ENCODE measurements at regions not wholly inside any gene's neighbourhood (a gene's known extent, or its start where the extent isn't known, plus 50 kb on each side); places are given as distances from the start of the nearest gene placed in this dataset.

DNA sequence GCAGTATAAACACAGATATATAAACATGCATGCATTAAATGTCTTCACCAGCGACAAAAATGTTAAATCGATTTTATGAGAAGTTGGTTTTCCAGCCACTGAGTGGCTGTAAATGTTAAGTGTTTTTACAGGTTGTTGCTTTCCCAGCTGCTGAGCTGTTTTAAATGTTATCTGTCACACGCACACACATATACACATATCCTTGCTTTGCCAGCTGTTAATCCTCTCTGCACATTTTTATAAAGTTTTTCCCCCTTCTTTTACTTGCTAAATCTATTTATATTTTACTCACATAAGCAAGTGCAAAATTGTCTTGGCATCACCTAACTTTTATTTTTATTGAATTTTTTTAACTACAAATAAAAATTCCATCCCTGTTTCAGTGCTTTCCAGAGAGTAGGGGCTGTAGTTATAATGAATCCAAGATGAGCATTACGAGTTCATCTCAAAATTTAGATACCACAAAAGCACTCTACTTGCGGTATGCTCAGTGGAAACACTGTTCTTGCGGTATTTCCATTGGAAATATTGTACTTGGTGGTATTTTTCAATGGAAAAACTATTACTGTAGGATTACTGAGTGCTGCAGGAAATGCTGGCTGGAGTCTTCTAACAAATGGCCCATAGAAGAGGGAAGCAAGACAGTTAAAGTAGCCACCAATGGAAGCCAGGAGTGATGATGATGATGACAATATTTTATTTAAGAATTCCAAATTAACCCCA is 124.9 kb upstream of the KCNJ16 start:
- DNase-seq (ENCODE audit: low spot score): no peak

DNA sequence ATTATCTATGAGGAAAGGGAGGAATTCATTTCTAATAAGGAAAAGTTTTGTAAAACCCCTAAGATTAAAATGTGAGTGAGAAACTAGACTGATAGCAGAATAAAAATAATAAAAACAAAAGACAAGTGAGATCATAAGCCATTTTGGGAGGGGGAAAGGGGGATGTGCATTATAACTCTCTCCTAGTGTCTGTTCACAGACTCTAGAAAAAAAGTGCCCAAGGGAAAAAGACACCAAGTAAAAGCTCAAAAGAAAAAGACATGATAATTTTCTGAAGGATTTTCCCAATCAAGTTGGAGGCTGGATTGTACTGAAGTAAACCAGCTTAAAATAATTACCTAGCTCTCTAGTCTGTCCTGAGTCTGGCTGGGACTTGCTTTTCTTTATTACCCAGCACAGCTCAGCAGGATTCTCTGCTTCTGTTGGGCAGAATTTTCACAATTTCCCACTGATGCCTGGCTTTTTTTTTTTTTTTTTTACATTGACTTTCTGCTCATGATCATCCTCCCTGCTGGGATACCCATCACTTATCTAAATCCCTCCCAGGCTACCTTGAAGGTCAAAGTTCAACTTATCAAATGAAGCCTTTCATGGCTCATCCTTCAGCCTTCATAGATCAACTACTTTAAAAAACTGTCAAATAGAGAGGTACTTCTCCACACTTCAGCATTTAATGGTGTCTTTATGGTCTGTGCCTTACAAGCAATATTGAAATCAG is 124.2 kb upstream of the KCNJ16 start:
- no peak for DNase-seq (ENCODE audit: low spot score)

DNA sequence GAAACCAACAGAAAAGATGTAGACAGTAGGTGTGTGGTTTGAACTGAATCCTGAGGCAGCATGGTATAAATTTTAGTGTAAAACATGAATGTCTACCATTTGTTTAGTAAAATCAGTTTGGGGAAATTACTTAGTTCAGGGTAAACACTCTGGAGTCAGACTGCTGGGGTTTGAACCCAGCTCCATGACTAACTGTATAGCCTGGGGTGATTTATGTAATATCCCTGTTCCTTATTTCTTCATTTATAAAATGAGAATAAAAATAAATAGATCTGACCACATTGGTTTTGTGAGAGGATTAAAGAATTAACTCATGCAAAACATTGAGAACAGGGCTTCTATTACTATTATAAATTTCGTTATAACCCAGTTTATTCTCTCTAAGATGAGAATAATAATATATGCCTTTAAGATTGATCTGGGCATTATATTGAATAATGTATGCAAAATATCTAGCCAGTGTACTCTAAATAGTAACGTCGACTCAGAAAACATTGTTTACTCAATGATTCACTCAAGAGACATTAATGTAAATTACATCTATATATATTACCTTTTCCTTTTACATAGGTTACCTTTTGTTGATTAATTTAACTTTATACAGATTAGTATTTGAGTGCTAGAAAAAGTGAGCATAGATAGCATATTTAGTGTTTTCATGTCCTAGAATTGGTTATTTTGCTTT is 120.6 kb upstream of the KCNJ16 start:
- DNase-seq (ENCODE audit: low spot score): no peak

DNA sequence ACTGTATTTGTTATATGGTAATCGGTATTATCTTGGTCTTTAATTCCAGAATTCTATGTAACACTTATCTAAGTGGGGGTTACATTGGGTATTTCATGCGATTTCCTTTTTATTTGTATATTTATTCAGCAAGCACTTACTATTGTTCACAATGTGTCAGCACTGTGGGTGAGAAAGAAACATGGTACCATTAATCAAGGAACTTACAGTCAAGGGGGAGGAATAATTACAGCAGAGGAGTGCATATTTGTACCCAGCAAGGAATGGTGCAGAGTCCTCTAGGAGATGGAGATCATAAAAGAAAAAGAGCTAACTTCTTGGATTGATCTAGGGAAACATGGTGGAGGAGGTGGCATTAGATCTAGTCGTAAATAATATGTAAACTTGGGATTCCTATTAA is 117.0 kb upstream of the KCNJ16 start:
- no peak for DNase-seq (ENCODE audit: low spot score)

DNA sequence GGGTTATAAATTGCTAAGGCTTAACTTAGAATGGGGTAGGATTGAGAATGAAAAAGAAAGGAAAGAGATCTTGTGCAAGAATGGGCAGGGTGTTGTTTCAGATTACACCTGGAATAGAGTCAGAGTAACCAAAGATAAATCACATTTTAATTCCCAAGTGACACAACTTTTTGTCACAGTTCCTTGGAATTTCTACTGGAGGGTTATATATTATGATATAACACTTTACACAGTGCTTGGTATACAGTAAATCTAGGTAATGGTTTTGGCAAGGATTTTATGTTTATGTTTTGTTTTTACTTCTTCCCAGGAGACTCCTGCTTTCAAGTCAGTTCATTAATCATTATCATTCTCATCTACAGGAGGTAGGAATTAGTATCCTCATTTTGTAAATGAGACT is 115.7 kb upstream of the KCNJ16 start:
- DNase-seq (ENCODE audit: low spot score): no peak

DNA sequence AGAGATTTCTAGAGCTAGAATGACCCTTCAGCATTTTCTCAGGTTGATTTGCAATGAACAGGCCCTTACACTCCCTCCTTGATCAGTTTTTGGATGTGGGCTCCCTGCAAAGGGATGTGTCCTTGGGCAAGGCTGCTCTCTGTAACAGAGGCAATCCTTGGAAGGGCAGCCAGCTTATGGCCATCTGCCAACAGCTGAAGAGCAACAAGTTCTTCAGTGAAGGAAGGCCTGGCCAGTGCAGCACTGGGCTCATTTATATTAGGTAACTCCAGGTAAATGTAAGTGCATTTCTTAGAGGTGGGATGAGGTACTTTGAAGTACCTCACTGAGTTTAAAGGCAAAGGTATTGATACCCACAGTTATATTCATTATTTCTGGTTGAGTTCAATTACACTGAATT is 114.3 kb upstream of the KCNJ16 start:
- no peak for DNase-seq (ENCODE audit: low spot score)

DNA sequence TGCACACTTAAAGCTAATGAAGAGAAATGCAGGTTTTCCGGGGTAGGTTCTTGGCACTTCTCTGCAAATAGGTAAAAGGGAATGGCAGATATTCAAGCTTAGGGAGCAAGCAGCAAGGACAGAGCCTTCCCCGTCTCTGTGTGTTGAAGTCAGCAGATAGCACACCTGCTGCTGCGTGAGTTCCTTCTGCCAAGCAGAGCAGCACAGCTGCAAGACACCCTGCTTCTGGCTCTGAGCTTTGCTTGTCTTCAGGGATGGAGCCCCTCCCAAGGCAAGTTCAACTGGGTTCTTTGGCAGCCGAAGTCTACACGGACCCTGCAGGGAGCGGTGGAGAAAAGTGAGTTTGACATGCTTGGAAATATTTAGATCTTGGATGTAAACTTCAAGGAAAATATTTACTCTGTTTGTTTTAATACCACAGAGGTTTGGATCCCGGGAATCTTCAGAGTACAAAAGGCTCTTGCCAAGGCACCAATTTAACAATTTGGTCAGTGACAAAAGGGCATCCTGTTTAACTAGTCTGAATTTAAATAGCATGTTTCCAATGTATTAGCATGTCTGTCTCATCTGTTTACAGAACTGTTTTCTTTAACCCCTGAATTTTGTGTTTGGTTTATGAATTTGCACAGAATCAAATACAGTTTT is 113.4 kb upstream of the KCNJ16 start:
- no peak for DNase-seq (ENCODE audit: low spot score)

DNA sequence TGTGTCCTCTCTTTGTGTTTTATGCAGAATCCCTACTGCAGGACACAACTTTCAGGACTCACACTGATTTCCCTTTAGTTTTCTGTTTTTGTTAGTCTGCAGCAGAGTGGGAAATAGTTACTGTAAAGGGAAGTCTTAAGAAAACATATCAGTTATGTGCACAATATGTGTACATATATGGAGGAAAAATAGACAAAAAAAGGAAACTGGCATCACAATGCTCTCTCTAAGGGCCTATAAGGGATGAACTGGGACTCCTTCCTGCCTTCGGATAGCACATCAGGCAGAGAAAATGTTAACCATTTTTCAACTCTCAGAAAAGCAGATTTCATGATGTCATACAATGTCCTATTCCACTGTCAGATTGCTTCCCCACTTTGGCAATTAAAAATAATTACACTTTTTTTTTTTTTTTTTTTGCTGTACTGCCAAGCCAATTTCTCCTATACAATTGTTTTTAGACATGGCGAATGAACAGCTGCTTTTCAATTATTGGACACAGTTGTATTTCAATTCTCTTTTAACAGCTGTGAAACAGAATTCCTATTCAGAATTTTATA is 112.5 kb upstream of the KCNJ16 start:
- no peak for DNase-seq (ENCODE audit: low spot score)

DNA sequence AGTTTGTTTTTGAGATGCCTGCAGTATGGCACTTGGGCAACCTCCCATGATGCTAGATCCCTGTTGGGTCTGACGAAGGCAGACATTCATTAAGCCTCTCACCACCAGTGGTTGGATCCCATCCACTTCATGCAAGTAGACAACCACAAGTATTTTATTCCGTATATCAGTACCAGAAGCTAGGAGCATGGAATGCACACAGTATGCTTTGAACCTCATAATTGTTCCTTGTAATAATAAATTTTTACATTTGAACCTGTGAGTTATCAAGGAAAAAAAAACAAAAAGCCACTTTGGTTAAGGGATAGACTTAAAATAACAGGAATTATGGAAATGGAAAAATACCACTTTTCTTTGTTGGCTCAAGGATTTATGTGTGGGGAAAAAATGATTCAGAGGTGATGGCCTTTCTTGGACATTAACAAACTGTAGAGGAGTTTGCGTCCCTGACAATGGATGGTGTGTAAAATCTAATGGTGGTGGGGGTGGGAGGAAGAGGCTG is 107.1 kb upstream of the KCNJ16 start:
- no peak for DNase-seq (ENCODE audit: low spot score)

DNA sequence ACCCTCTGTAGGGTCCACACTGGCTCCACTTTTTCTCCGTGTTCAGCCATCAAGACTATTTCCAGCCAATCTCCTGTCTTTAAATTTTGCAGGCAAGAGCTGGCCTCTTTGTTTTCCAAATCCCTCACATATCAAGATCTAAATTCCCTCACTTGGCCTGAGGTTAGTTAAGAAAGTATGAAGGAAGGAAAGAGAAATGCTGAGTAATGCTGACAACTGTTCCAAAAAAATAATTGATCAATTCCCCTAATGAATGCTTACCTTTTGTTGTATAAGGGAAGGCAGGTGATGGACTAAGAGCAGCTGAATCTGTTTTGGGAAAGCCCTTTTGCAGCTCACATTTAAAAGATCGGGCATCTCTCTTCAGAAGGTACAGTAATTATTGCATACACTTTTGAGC is 105.1 kb upstream of the KCNJ16 start:
- no peak for DNase-seq (ENCODE audit: low spot score)

DNA sequence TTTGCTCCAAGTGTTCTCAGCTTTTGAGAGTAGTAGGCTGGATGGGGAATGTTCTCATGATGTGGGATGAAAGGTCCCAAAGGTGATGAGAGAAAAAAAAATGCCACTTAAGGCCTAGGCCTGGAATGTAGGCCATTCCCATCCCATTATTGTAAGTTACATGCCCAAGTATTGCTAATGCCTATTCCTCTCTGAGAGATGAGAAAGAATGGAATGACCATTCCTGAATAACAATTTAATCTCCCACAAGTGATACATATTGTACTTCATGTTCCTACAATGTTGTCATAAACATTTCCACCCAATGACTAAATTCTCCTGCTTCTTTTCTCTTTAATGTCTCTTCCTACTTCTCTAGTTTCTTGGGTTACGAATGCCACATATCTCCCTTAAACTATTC is 102.8 kb upstream of the KCNJ16 start:
- no peak for DNase-seq (ENCODE audit: low spot score)

DNA sequence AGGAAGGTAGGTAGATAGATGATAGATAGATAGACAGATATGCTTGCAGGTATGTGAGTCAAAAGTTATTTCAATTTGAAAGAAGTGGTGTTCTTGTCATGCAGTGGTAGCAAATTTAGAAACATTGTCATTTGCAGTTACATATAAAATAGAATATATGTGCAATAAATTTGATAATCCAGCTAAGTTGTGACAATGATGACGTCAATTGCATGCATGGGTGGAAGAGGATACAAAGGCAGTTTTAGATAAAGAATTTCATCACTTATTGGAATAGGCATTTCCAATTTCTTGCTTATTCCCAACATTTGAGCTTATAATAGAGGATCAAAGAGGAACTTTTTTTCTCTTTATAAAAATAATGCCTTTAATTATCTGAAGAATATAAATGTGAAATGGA is 99.2 kb upstream of the KCNJ16 start:
- DNase-seq (ENCODE audit: low spot score): no peak

DNA sequence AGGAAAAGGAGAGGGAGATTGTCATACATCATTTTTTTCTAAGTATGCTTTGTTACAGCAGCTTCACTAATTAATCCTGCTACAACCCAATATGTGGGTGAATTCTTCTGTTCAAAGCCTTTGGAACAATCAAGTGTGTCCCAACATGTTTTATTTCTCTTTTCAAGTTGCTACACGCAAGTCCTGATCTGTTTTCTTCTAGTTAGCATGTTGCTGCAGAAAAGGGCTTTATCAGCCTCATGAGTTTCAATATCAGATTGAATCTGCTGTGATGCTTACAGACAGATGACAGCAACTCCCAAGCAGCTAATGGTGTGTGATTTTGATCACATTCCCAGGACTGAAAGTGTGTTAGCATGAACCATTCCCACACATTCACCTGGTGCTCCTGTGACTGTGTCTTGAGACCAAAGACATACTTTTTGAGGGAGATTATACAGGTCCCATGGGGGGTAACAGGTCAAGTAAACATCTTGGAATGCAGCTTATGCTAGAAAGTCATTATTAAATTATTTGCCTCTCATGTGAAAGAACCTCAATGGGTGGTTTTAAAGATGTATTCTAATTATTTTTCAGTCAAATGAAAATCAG is 96.9 kb upstream of the KCNJ16 start:
- no peak for DNase-seq (ENCODE audit: low spot score)

DNA sequence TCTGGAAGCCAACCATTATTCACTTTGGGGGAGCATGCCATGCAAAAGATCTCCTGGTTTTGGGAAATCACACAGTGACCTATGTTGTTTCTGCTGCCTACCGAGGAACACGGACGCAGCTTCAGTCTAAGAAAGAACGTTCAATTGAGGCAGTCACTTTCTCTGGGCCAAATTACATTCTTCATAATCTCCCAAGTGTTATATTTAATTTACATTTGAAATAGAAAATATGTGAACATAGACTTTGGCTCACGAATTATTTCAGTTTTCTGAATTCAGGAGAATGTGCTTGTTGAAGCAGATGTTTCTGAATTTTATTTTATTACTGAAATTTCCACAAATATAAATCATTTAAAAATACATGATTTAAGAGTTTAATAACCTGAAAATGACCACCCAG is 93.6 kb upstream of the KCNJ16 start:
- no peak for DNase-seq (ENCODE audit: low spot score)

DNA sequence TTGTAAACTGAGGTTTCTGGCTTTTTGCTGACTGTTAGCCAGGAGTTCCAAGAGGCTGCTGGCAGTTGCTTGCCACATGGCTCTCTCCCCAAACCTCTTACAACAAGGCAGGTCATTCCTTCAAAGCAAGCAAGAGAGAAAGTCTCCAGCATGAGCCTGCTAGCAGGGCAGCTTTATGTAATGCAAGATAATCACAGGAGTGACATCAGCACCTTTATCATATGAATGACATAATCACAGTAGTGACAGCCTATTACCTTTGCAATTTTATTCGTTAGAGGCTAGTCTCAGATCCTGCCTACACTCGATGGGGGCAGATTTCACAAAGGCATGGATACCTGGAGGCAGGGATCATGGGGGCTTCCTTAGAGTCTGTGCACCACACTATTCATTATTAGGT is 79.5 kb upstream of the KCNJ16 start:
- no peak for DNase-seq (ENCODE audit: low spot score)

DNA sequence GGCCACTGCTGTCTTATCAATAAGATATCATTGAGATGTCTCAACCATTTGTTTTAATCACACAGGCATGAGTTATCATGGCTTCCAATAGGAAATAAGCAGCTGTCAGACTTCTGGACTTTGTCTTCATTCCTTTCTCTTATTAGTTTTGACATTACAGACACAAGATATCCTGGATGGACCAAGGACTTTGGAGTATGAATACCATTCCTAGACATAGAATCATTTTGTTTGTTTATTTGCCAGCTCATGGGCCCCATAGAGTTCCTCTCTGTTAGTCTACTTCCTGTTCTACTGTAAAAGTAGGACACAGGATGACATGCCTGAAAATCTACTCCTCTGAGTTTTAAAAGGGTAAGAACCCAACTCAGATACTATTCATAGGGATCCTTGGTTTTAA is 77.7 kb upstream of the KCNJ16 start:
- no peak for DNase-seq (ENCODE audit: low spot score)

DNA sequence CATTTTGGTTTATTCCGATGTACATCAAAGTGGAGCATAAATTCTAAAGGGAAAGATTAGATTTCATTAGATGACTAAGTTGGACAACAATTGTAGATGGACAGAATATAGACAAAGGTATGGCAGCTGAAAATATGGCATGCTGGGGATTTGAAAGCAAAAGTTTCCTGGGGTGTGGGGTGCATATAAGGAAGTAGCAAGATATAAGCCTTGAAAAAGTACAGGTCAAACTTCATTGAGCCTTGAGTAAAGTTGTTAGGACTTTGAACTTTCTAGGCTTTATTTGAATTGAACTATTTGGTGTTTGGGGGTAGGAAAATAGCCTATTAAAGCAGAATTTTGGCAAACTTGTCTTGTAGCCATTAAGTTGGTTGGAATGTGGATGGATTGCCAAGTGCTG is 75.8 kb upstream of the KCNJ16 start:
- DNase-seq (ENCODE audit: low spot score): no peak

DNA sequence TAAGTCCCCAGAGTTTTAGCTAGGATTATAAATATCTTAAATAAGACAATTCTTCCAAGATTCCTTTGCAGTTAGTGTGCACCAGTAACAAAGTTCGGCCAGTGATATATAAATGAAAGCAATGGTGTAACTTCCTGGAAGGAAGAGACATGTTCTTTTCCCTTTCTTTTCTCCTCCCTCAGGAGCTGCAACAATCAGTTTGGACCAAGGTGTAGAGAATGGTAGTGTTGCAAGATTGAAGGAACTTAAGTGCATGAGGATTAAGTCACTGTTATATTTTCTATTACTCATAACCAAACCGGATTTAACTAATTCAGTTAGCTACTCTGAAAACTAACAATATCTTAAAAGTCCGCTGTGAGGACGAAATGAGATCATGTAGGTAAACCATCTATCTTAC is 68.9 kb upstream of the KCNJ16 start:
- DNase-seq (ENCODE audit: low spot score): no peak

DNA sequence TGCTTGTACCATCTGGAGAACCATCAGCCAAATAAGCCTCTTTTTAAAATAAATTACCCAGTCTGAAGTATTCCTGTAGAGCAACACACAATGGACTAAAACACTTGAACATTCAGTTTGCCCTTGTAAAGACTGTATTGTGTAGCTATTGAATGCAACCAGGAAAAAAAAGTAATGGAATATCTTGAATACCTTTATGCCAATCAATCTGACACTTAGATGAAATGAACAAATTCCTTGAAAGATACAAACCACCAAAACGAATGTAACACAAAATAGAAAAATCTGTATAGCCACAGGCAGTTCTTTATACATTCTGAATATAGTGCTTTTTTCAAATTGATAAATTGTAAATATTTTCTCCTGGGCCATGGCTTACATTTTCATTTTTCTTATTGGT is 63.3 kb upstream of the KCNJ16 start:
- no peak for DNase-seq (ENCODE audit: low spot score)

DNA sequence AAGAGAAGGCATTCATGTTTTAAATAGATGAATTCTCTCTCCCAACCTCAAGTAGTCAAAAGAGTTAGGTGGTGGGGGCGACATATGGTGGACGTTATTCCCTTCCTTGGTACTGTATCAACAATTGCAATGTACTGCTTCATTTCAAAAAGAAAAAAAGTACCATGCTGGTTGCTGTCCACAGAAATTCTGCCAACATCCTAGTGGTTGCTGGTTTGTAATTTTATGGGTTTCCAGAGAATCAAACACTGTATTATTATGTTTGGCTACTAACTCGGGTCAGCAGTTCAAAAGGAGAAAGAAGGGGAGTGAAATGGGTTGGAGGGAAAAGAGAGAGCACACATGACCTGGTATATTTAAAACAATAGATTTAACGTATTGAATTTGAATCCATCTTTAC is 61.1 kb upstream of the KCNJ16 start:
- DNase-seq (ENCODE audit: low spot score): no peak

DNA sequence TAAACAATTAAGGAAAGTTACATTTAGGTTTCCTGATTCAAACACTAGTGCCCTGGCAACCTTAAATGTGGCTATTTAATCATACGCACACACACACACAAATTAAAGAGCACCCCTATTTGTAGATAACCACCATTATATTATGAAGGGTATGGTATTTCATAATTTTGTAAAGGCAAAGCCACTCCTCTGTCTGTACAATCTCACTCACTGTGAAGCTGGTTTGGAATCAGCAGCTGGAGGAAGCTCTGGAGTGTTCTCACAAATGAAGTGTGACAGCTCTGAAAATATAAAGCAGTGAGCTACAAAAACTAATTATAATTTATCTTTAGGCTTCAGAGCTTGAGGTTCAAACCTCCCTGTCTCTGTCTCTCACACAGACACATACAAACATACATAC is 57.9 kb upstream of the KCNJ16 start:
- DNase-seq (ENCODE audit: low spot score): no peak

DNA sequence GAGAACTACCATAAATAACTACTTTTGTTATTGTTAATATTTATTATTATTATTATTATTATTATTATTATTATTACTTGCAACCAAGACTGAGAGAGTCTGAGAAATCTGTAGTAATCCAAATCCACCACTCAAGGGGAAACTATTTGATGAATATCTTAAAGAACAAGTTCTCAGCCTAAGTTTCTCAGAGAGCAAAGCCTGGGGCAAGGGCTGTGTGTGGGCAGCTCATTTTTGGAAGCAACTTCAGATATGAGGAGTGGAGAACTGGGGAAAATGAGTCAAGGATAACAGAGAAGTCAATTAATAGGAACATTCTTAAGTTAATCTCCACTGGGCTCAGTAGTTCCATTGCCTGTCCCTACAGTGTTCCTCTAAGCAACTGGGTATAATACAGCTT is 57.1 kb upstream of the KCNJ16 start:
- no peak for DNase-seq (ENCODE audit: low spot score)
